Endothelial cell of umbilical vein (primary cell): ENCODE measurements at regions not wholly inside any gene's neighbourhood (a gene's known extent, or its start where the extent isn't known, plus 50 kb on each side); places are given as distances from the start of the nearest gene placed in this dataset.

Experiments used
- BruUV-seq: library from RNA; stranded (reverse); fragments of 400-500 nt; replicated peaks from 2 replicates; lab custom pipeline; 2021; lab: Mats Ljungman, UMichigan
- CTCF ChIA-PET: fragments of 300-600, 350-600 bp; sonication (Branson Sonifier 250); formaldehyde crosslinking; loops from one replicate; lab custom pipeline; 2021; ENCODE audit warnings: antibody characterized with exemption, inconsistent platforms; lab: Charles Lee
- POLR2A ChIA-PET: fragments of 300-600, 350-600 bp; sonication (Branson Sonifier 250); formaldehyde crosslinking; loops from one replicate; lab custom pipeline; 2021; ENCODE audit warnings: antibody characterized with exemption, inconsistent platforms; lab: Charles Lee
- DNase-seq: peaks from one replicate; pipeline ENCODE4 v3.0.0-alpha.2; 2011; ENCODE audit warnings: low read depth, low spot score
- FAIRE-seq: peaks from 2 replicates; lab custom pipeline; 2011; peaks lifted over from hg19 to GRCh38; lab: Jason Lieb, UNC
- H2AFZ ChIP-seq: 2 replicates; pipeline ENCODE4 v1.6.0; 2012; ENCODE audit warnings: low read depth, low read length, control low read depth, inconsistent platforms
- H3K27ac ChIP-seq: 2 replicates; pipeline ENCODE4 v1.5.1; 2011; ENCODE audit warnings: low read depth, mild to moderate bottlenecking, control low read depth, low read length, moderate library complexity; ENCODE audit not compliant: insufficient read depth
- H3K27me3 ChIP-seq, 2 experiments: 2 replicates each; pipeline versions ENCODE4 v1.6.0 to v1.6.1; 2011; ENCODE audit warnings: low read length in 2 of 2, mixed read lengths in 1 of 2; ENCODE audit not compliant: control insufficient read depth in 2 of 2, insufficient read depth in 2 of 2
- H3K36me3 ChIP-seq, 2 experiments: 2 replicates in 1 of 2; 3 replicates in 1 of 2; pipeline ENCODE4 v1.5.1; 2011; ENCODE audit warnings: low read length in 2 of 2, mild to moderate bottlenecking in 1 of 2, moderate library complexity in 1 of 2; ENCODE audit not compliant: control insufficient read depth in 2 of 2, insufficient read depth in 2 of 2; ENCODE audit errors: extremely low read depth in 1 of 2
- H3K4me1 ChIP-seq: 3 replicates; pipeline ENCODE4 v1.5.1; 2011; ENCODE audit warnings: mild to moderate bottlenecking, low read length; ENCODE audit not compliant: control insufficient read depth, insufficient read depth; ENCODE audit errors: extremely low read depth
- H3K4me2 ChIP-seq: 2 replicates; pipeline ENCODE4 v1.6.1; 2011; ENCODE audit warnings: low read length, control low read depth, mixed read lengths; ENCODE audit not compliant: insufficient read depth
- H3K4me3 ChIP-seq, 3 experiments: fragments of 200-600 bp in 1 of 3; sonication (generic), shearing (Covaris generic) in 1 of 3; replicated peaks in 1 of 3; 2 replicates each; pipeline ENCODE4 v1.5.1; 2011 to 2016; ENCODE audit warnings: control low read depth in 3 of 3, low read length in 3 of 3, mild to moderate bottlenecking in 2 of 3, inconsistent platforms in 1 of 3, low read depth in 1 of 3, moderate library complexity in 1 of 3; ENCODE audit not compliant: insufficient read depth in 1 of 3
- H3K79me2 ChIP-seq: 2 replicates; pipeline ENCODE4 v1.6.0; 2012; ENCODE audit warnings: low read length, inconsistent platforms; ENCODE audit not compliant: control insufficient read depth, insufficient read depth
- H3K9ac ChIP-seq: replicated peaks from 2 replicates; pipeline ENCODE3; 2011; ENCODE audit warnings: low read length, control low read depth; ENCODE audit not compliant: insufficient read depth; ENCODE audit errors: extremely low read depth
- H3K9me1 ChIP-seq: replicated peaks from 3 replicates; pipeline ENCODE4 v1.6.0; 2011; ENCODE audit warnings: mild to moderate bottlenecking, low read length; ENCODE audit not compliant: control insufficient read depth, insufficient read depth; ENCODE audit errors: extremely low read depth
- H3K9me3 ChIP-seq: replicated peaks from 2 replicates; pipeline ENCODE4 v1.5.1; 2012; ENCODE audit warnings: low read length, inconsistent platforms; ENCODE audit not compliant: control insufficient read depth, insufficient read depth
- H4K20me1 ChIP-seq: replicated peaks from 2 replicates; pipeline ENCODE3; 2011; ENCODE audit warnings: mild to moderate bottlenecking, low read length; ENCODE audit not compliant: control insufficient read depth, insufficient read depth; ENCODE audit errors: extremely low read depth
- EZH2 ChIP-seq: IDR thresholded peaks from 2 replicates; pipeline ENCODE4 v1.6.1; 2012; ENCODE audit warnings: borderline replicate concordance, low read depth, mild to moderate bottlenecking, moderate library complexity, low read length, inconsistent platforms; ENCODE audit not compliant: severe bottlenecking
- FOS ChIP-seq: IDR thresholded peaks from 2 replicates; pipeline ENCODE4 v1.6.1; 2011; ENCODE audit warnings: mild to moderate bottlenecking, low read length, moderate library complexity, borderline replicate concordance; ENCODE audit not compliant: insufficient read depth
- GATA2 ChIP-seq: IDR thresholded peaks from 2 replicates; pipeline ENCODE4 v1.7.0; 2011; ENCODE audit warnings: low read depth, mild to moderate bottlenecking, moderate library complexity, mixed read lengths, low read length; ENCODE audit not compliant: insufficient read length, insufficient read depth
- JUN ChIP-seq: IDR thresholded peaks from 2 replicates; pipeline ENCODE4 v1.6.1; 2011; ENCODE audit warnings: borderline replicate concordance, low read depth; ENCODE audit not compliant: insufficient read length, insufficient read depth
- MYC ChIP-seq: IDR thresholded peaks from one replicate; pipeline ENCODE4 v1.6.1; 2011; ENCODE audit warnings: mild to moderate bottlenecking, low read depth, low read length
- POLR2A ChIP-seq: IDR thresholded peaks from 2 replicates; pipeline ENCODE4 v1.6.1; 2012; ENCODE audit warnings: low read depth, mild to moderate bottlenecking, control low read depth, low read length
- POLR2AphosphoS5 ChIP-seq: IDR thresholded peaks from 2 replicates; pipeline ENCODE4 v1.6.1; 2012; ENCODE audit warnings: low read depth, mild to moderate bottlenecking, control low read depth, low read length, moderate library complexity; ENCODE audit not compliant: insufficient read depth
- dilution Hi-C: fragments of 300-500 bp; cut with MboI; formaldehyde crosslinking; loops from one replicate; pipeline ENCODE4 v1.15.0; 2019; ENCODE audit warnings: low sequenced_read_pairs; ENCODE audit not compliant: extremely low pct_ligation_motif_present
- intact Hi-C: fragments of 100-400 bp; cut with micrococcal nuclease; formaldehyde crosslinking; loops from one replicate; pipeline ENCODE4 v1.10.0; 2022
- TF ChIP-seq, protein P1 (sequence below): IDR thresholded peaks from 2 replicates; pipeline ENCODE4 v1.6.1; 2011; ENCODE audit not compliant: insufficient read depth, insufficient read length
- TF ChIP-seq, protein P2 (sequence below), 2 donors: IDR thresholded peaks; 1 replicate in 1 of 2; 2 replicates in 1 of 2; pipeline ENCODE4 v1.5.1; 2011; ENCODE audit warnings: low read length in 2 of 2, mild to moderate bottlenecking in 2 of 2, moderate library complexity in 2 of 2, control low read depth in 1 of 2, inconsistent platforms in 1 of 2, low read depth in 1 of 2; ENCODE audit not compliant: insufficient read depth in 1 of 2; ENCODE audit errors: extremely low read depth in 1 of 2

DNA sequence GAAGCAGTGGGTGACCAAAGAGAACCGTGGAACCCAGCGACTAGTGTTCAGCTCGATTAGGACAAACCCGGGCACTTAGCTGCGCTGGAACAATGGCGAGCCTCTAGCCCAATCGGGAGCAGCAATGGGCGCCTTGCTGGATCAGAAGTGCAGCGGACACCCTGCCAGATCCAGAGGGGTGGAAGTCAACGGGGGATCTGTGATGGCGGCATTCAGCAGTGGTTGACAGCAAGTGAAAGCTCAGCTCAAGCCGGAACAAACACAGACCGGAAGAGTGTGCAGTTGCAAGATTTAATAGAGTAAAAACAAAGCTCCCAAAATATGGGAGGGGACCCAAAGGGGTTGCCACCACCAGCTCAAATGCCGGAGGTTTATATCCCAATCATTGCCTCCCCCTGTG lies 478.7 kb upstream of the REG3G start:
- no peaks in the 10 kb centered on the region for H3K79me2 ChIP-seq
- DNase-seq (no peak), FAIRE-seq (no peak)
- dilution Hi-C loops, result no loop called here
- no peaks in the 10 kb centered on the region for H4K20me1 ChIP-seq
- no TSS peak for BruUV-seq
- ChIA-PET CTCF (no interaction called here), POLR2A (no interaction called here)
- H3K4me2 ChIP-seq, result no peak overlapping the region
- H3K27me3 ChIP-seq, result no peaks in the 10 kb centered on the region
- H3K36me3 ChIP-seq, result no peaks in the 10 kb centered on the region
- no peak overlapping the region for H2AFZ ChIP-seq
- H3K4me3 ChIP-seq, result no peak overlapping the region
- H3K9ac ChIP-seq, result no peak overlapping the region
- H3K27ac ChIP-seq, result no peak overlapping the region
- peaks cover 2% of the 10 kb centered on the region for H3K9me3 ChIP-seq
- H3K4me1 ChIP-seq, result no peaks in the 10 kb centered on the region
- H3K9me1 ChIP-seq, result no peaks in the 10 kb centered on the region
- intact Hi-C loops, result no loop called here
- TF ChIP-seq, protein P1, sequence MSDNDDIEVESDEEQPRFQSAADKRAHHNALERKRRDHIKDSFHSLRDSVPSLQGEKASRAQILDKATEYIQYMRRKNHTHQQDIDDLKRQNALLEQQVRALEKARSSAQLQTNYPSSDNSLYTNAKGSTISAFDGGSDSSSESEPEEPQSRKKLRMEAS, result no peak
- no peak for TF ChIP-seq EZH2
- TF ChIP-seq POLR2AphosphoS5, result no peak
- TF ChIP-seq JUN, result no peak
- TF ChIP-seq, protein P2, sequence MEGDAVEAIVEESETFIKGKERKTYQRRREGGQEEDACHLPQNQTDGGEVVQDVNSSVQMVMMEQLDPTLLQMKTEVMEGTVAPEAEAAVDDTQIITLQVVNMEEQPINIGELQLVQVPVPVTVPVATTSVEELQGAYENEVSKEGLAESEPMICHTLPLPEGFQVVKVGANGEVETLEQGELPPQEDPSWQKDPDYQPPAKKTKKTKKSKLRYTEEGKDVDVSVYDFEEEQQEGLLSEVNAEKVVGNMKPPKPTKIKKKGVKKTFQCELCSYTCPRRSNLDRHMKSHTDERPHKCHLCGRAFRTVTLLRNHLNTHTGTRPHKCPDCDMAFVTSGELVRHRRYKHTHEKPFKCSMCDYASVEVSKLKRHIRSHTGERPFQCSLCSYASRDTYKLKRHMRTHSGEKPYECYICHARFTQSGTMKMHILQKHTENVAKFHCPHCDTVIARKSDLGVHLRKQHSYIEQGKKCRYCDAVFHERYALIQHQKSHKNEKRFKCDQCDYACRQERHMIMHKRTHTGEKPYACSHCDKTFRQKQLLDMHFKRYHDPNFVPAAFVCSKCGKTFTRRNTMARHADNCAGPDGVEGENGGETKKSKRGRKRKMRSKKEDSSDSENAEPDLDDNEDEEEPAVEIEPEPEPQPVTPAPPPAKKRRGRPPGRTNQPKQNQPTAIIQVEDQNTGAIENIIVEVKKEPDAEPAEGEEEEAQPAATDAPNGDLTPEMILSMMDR (IDR thresholded peaks at IDR 0.05; ENCODE audit: extremely low read depth in 1 of 2, insufficient read depth in 1 of 2, low read depth in 1 of 2, low read length in 2 of 2), result no peak
- no peak for TF ChIP-seq GATA2
- no peak for TF ChIP-seq POLR2A
- no peak for TF ChIP-seq FOS
- no peak for TF ChIP-seq MYC
